ENCODE measurements at regions not wholly inside any gene's neighbourhood (a gene's known extent, or its start where the extent isn't known, plus 50 kb on each side); places are given as distances from the start of the nearest gene placed in this dataset.

GRCh38 chr11:134466610-134467567 is 54.8 kb upstream of the B3GAT1 start:
- no peaks in the 10 kb centered on the region for H3K79me2 ChIP-seq
- H3K36me3 ChIP-seq (ENCODE audit: control insufficient read depth, insufficient read depth, low read length): no peaks in the 10 kb centered on the region
- H3K27me3 ChIP-seq (ENCODE audit: control insufficient read depth, insufficient read depth, low read length): no peaks in the 10 kb centered on the region
- H3K4me1 ChIP-seq: no peaks in the 10 kb centered on the region
- no peak overlapping the region for H3K4me3 ChIP-seq (ENCODE audit: low read depth, low read length)
- no peak overlapping the region for H3K27ac ChIP-seq
- no peaks in the 10 kb centered on the region for H3K9me3 ChIP-seq (ENCODE audit: control insufficient read depth, low read length)
- no peak overlapping the region for H2AFZ ChIP-seq
- H3K4me2 ChIP-seq (ENCODE audit: low read length): no peak overlapping the region
- TF ChIP-seq CTCF (IDR thresholded peaks at IDR 0.05): no peak
- no peak overlapping the region for H3K9ac ChIP-seq

- H3K36me3 ChIP-seq (ENCODE audit: control insufficient read depth, insufficient read depth, low read length): no peaks in the 10 kb centered on the region
- H3K9me3 ChIP-seq (ENCODE audit: control insufficient read depth, low read length): no peaks in the 10 kb centered on the region
- H3K9ac ChIP-seq: no peak overlapping the region
- no peaks in the 10 kb centered on the region for H3K27me3 ChIP-seq (ENCODE audit: control insufficient read depth, insufficient read depth, low read length)
- H2AFZ ChIP-seq: no peak overlapping the region
- no peaks in the 10 kb centered on the region for H3K4me1 ChIP-seq
- no peak for TF ChIP-seq CTCF (IDR thresholded peaks at IDR 0.05)
- no peaks in the 10 kb centered on the region for H3K79me2 ChIP-seq
- H3K27ac ChIP-seq: no peak overlapping the region
- no peak overlapping the region for H3K4me3 ChIP-seq (ENCODE audit: low read depth, low read length)
- no peak overlapping the region for H3K4me2 ChIP-seq (ENCODE audit: low read length)
Observed at GRCh38 chr11:134466156-134466555, 54.1 kb upstream of the B3GAT1 start.

- no peaks in the 10 kb centered on the region for H3K36me3 ChIP-seq (ENCODE audit: control insufficient read depth, insufficient read depth, low read length)
- H3K27ac ChIP-seq: no peak overlapping the region
- H3K4me1 ChIP-seq: no peaks in the 10 kb centered on the region
- no peaks in the 10 kb centered on the region for H3K9me3 ChIP-seq (ENCODE audit: control insufficient read depth, low read length)
- no peaks in the 10 kb centered on the region for H3K27me3 ChIP-seq (ENCODE audit: control insufficient read depth, insufficient read depth, low read length)
- H2AFZ ChIP-seq: no peak overlapping the region
- H3K4me2 ChIP-seq (ENCODE audit: low read length): no peak overlapping the region
- no peak overlapping the region for H3K9ac ChIP-seq
- H3K4me3 ChIP-seq (ENCODE audit: low read depth, low read length): no peak overlapping the region
- no peaks in the 10 kb centered on the region for H3K79me2 ChIP-seq
- TF ChIP-seq CTCF (IDR thresholded peaks at IDR 0.05): no peak
Observed at GRCh38 chr11:134464981-134465730, 53.1 kb upstream of the B3GAT1 start.

GRCh38 chr11:134464196-134464595 is 52.2 kb upstream of the B3GAT1 start:
- Histone ChIP-seq H3K9ac (no peak overlapping the region), H3K4me2 (ENCODE audit: low read length) (no peak overlapping the region), H3K9me3 (ENCODE audit: control insufficient read depth, low read length) (no peaks in the 10 kb centered on the region), H3K4me3 (ENCODE audit: low read depth, low read length) (no peak overlapping the region), H2AFZ (no peak overlapping the region), H3K27ac (no peak overlapping the region), H3K4me1 (no peaks in the 10 kb centered on the region), H3K27me3 (ENCODE audit: control insufficient read depth, insufficient read depth, low read length) (no peaks in the 10 kb centered on the region), H3K36me3 (ENCODE audit: control insufficient read depth, insufficient read depth, low read length) (no peaks in the 10 kb centered on the region), H3K79me2 (no peaks in the 10 kb centered on the region)
- no peak for TF ChIP-seq CTCF (IDR thresholded peaks at IDR 0.05)

Measured in parathyroid adenoma (tissue), 2 donors.